ENCODE measurements at regions not wholly inside any gene's neighbourhood (a gene's known extent, or its start where the extent isn't known, plus 50 kb on each side); places are given as distances from the start of the nearest gene placed in this dataset.

DNA sequence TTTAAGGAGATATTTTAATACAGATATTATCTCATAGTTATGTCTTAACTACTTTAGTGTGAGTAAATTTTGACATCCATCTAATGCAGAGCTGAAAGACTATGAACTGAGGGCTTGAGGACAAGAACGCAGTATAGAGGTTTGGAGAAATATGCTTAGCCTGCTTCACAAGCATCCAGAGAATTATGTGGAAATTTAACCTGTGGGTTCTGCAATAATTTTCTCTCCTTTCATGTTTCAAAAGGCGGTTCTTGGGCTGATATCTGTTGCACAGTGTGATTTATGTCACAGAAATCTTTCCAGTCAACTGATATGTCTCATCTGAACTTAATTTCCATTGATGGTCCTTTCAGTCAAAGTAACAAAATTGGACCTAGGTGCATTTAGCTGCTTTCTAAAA is 371.9 kb upstream of the VRK2 start:
- DNase-seq = no peak
- no peaks in the 10 kb centered on the region for H3K27me3 ChIP-seq
- intact Hi-C loops (cut with DNase I) = no loop called here
- no peaks in the 10 kb centered on the region for H3K9me3 ChIP-seq
- no peak overlapping the region for H3K27ac ChIP-seq
- no peaks in the 10 kb centered on the region for H3K4me1 ChIP-seq (ENCODE audit: insufficient read depth)
- no peak overlapping the region for H3K4me3 ChIP-seq
- no peaks in the 10 kb centered on the region for H3K36me3 ChIP-seq
- 28 to 44% (median 39%) methylated on average over 2 of the region's 2 CpGs for WGBS, 3 donors
- no peak for TF ChIP-seq EP300 (IDR thresholded peaks at IDR 0.05)
- TF ChIP-seq POLR2A (IDR thresholded peaks at IDR 0.05) = no peak
- TF ChIP-seq, protein P1, sequence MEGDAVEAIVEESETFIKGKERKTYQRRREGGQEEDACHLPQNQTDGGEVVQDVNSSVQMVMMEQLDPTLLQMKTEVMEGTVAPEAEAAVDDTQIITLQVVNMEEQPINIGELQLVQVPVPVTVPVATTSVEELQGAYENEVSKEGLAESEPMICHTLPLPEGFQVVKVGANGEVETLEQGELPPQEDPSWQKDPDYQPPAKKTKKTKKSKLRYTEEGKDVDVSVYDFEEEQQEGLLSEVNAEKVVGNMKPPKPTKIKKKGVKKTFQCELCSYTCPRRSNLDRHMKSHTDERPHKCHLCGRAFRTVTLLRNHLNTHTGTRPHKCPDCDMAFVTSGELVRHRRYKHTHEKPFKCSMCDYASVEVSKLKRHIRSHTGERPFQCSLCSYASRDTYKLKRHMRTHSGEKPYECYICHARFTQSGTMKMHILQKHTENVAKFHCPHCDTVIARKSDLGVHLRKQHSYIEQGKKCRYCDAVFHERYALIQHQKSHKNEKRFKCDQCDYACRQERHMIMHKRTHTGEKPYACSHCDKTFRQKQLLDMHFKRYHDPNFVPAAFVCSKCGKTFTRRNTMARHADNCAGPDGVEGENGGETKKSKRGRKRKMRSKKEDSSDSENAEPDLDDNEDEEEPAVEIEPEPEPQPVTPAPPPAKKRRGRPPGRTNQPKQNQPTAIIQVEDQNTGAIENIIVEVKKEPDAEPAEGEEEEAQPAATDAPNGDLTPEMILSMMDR (IDR thresholded peaks at IDR 0.05) = no peak

DNA sequence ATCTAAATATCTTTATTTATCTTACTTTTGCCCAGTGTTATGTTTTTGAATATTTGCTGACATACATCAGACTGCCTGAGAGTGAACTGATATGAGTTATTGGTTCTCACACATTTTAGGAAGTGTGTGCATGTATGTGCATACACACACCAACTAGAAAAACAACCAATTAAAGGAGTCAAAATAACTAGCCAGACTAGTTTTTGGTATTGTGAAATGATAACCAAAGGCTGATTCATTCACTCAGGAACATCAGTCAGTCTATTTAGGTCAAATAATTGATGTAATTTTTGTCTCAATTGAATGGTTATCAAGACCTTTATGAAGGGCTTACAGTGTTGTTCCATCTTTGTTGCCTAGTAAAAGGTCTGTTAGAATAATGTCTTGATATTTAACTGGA is 369.3 kb upstream of the VRK2 start:
- DNase-seq = no peak
- no peaks in the 10 kb centered on the region for H3K36me3 ChIP-seq
- H3K4me1 ChIP-seq (ENCODE audit: insufficient read depth) = no peaks in the 10 kb centered on the region
- no peaks in the 10 kb centered on the region for H3K27me3 ChIP-seq
- intact Hi-C loops (cut with DNase I) = no loop called here
- TF ChIP-seq, protein P1 (IDR thresholded peaks at IDR 0.05) = no peak
- TF ChIP-seq EP300 (IDR thresholded peaks at IDR 0.05) (no peak), POLR2A (IDR thresholded peaks at IDR 0.05) (no peak)
- H3K9me3 ChIP-seq = no peaks in the 10 kb centered on the region
- no peak overlapping the region for H3K4me3 ChIP-seq
- no peak overlapping the region for H3K27ac ChIP-seq

DNA sequence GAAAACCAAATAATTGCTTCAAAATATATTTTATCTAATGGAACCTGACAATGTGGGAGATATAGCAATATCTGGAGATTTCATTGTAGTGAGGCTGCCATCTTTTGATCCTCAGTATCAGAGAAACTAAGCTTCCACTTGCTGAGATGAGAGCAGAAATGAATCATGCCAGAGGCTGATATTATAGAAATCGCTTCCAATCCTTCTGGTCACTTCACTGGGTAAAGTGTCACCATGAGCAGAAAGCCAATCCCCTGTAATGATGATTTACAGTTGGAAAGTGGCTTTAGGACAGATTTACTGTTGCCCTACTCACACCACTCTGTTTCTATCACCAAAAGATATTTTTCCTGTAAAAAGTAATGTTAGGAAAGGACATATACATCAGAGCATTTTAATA is 365.0 kb upstream of the VRK2 start:
- H3K9me3 ChIP-seq = no peaks in the 10 kb centered on the region
- no peak for TF ChIP-seq EP300 (IDR thresholded peaks at IDR 0.05)
- TF ChIP-seq POLR2A (IDR thresholded peaks at IDR 0.05) = no peak
- TF ChIP-seq, protein P1 (IDR thresholded peaks at IDR 0.05) = no peak
- H3K36me3 ChIP-seq = no peaks in the 10 kb centered on the region
- intact Hi-C loops (cut with DNase I) = no loop called here
- WGBS, 3 donors = 86 to 96% (median 93%) methylated on average over 1 of the region's 1 CpG
- H3K4me3 ChIP-seq = no peak overlapping the region
- no peaks in the 10 kb centered on the region for H3K27me3 ChIP-seq
- no peak overlapping the region for H3K27ac ChIP-seq
- no peak for DNase-seq
- H3K4me1 ChIP-seq (ENCODE audit: insufficient read depth) = no peaks in the 10 kb centered on the region

DNA sequence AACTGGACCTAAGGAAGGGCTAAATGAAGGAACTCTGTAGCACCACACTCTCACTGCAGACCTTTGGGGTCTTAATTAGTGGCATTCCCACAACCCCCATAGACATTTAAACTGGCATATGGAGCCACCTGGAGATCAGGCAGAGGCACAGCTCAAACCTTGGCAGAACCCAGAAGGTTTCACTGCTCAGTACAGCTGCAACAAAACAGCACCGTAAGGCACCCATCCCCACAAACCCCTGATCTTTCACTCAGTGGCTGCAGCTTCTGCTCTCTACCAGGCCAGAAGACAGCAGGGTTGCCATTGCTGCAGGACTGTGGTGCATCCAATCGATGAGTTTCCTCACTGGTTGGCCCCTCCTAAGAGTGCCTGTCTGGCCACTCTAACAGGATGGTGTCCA is 361.6 kb upstream of the VRK2 start:
- Histone ChIP-seq H3K4me1 (ENCODE audit: insufficient read depth) (no peaks in the 10 kb centered on the region), H3K36me3 (no peaks in the 10 kb centered on the region), H3K27me3 (no peaks in the 10 kb centered on the region), H3K27ac (no peak overlapping the region), H3K4me3 (no peak overlapping the region), H3K9me3 (no peaks in the 10 kb centered on the region)
- DNase-seq = no peak
- TF ChIP-seq, protein P1 (IDR thresholded peaks at IDR 0.05) = no peak
- TF ChIP-seq EP300 (IDR thresholded peaks at IDR 0.05) (no peak), POLR2A (IDR thresholded peaks at IDR 0.05) (no peak)
- WGBS, 3 donors = 64 to 86% (median 78%) methylated on average over 2 of the region's 2 CpGs
- intact Hi-C loops (cut with DNase I) = no loop called here

DNA sequence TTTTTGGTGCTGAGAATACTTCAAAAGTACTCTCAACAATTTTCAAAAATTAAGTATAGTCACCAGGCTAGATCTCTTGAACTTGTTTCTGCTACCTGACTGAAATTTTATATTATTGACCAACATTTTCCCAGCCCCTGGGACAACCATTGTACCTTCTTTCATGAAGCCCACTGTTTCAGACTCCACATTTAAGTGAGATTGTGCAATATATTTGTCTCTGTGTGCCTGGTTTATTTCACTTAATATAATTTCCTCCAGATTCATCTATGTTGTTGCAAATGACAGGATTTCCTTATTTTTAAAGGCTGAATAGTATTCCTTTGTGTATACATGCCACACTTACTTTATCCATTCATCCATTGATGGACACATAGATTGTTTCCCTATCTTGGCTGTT is 354.2 kb upstream of the VRK2 start:
- intact Hi-C loops (cut with DNase I) = no loop called here

More for the DNA sequence above, 354.2 kb upstream of the VRK2 start:
- H3K27ac ChIP-seq = no peak overlapping the region
- no peaks in the 10 kb centered on the region for H3K9me3 ChIP-seq
- H3K4me3 ChIP-seq = no peak overlapping the region
- H3K4me1 ChIP-seq (ENCODE audit: insufficient read depth) = no peaks in the 10 kb centered on the region
- no peak for DNase-seq
- no peaks in the 10 kb centered on the region for H3K36me3 ChIP-seq
- no peaks in the 10 kb centered on the region for H3K27me3 ChIP-seq
- TF ChIP-seq, protein P1 (IDR thresholded peaks at IDR 0.05) = no peak
- no peak for TF ChIP-seq EP300 (IDR thresholded peaks at IDR 0.05)
- TF ChIP-seq POLR2A (IDR thresholded peaks at IDR 0.05) = no peak

All from ovary (tissue), 7 donors.